ENCODE measurements at regions not wholly inside any gene's neighbourhood (a gene's known extent, or its start where the extent isn't known, plus 50 kb on each side); places are given as distances from the start of the nearest gene placed in this dataset.

- no peak for DNase-seq (ENCODE audit: low spot score)
These were observed 373.8 kb upstream of the PROK2 start for GRCh38 chr3:72158639-72159326.

GRCh38 chr3:72157748-72158638 is 373.0 kb upstream of the PROK2 start:
- no peak for DNase-seq (ENCODE audit: low spot score)

DNA sequence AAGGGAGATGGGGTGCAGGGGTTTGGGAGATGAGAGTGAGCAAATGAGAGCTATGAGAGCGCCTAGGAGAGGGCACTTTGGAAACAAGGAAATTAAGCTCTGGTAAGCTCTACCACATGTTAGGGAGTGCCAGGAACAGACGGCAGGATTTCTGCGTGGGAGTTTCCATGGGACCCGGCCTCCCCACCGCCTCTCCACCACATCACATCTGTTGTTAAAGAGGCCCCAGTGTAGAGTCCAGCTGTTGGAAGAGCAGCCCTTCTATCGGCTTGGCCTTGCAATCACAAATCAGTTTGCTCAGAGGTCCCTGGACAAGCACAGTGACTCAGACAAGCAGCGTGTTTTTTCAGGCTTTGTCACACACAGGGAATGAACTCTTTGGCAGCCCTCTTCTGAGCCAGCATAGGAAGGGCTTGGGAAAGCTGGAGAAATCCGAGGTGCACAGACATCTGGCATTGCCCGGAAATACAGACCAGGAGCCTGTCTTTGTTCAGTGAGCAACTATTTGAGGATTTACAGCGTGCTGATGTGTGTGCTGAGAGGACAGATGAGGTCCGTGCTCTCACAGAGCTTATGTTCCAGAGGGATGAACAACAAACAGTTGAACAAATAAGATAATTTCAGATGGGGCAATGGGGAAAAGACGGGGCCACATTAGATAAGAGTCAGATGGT is 370.6 kb upstream of the PROK2 start:
- peak; percentile 67 for DNase-seq (ENCODE audit: low spot score)

DNA sequence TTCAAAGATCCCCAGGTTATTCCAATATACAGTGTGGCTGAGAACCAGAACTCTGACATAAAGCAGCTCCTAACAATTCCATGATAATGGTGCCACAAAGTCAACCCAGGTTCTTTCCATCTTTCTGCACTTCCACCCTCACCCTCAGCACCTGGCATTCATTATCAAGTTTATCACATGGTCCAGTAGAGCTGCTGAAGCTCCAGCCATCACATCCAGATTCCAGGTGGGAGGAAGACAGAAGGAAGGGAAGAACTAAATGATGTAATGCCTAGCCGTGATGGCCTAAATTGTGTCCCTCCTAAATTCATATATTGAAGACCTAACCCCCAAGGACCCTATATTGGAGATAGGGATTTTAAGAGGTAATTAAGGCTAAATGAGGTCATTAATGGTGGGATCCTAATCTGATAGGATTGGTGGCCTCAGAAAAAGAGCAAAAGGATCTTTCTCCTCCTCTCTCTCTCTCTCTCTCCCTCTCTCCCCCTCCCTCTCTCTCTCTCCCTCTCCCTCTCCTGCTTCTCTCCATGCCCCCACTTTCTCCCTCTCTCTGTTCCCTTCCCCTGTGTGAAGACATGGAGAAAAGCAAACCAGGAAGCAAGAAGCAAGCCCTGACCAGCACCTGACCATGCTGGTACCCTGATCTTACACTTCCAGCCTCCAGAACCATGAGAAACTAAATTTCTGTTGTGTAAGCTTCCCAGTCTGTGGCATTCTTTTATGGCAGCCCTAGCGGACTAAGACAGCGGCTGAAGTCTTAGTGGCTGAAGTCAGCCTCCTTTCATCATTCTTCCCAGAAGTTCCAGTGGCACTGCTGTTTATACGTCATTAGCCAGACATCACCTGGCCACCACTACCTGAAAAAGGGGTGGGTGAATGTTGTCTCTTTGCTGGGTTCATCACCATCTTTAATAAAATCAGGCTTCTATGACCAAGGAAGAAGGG is 369.7 kb upstream of the PROK2 start:
- DNase-seq (ENCODE audit: low spot score), result no peak

DNA sequence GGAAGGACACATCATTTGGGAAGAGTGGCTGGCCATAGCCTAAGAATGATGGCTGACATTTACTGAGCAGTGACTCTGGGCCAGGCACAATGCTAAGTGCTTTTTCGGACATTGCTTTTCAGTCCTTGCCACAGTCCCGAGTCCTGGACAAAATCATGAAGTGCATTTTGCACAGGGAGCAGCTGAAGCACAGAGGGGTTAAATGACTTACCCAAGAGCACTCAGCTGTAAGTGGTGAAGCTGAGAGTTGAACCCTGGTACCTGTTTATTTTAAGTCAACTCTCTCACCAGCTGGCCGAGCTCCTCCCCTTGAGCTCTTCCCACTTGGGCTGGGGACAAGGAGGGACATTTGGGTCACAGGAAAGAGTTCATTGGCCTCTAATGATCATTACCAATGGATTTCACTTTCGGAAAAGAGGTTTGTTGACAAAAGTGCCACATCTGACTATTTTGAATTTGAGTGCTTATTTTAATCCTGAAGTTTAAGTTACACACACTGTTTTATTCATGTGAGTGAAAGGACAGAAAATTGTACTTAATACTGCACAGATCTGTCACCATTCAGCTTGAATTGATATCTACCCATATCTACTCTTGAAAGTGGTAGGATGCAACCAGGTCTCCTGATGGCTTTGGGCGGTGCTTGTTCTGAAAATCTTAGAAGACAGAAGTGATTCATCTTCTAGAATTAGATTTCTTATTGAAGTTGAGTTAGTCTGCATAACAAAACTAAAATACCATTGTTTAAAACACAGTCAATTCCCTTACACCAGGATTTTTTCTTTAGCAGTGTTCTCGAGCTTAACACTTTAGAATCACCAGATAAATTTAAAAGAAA is 368.7 kb upstream of the PROK2 start:
- no peak for DNase-seq (ENCODE audit: low spot score)

GRCh38 chr3:72152551-72153476 is 367.9 kb upstream of the PROK2 start:
- peak; percentile 88 for DNase-seq (ENCODE audit: low spot score)

DNA sequence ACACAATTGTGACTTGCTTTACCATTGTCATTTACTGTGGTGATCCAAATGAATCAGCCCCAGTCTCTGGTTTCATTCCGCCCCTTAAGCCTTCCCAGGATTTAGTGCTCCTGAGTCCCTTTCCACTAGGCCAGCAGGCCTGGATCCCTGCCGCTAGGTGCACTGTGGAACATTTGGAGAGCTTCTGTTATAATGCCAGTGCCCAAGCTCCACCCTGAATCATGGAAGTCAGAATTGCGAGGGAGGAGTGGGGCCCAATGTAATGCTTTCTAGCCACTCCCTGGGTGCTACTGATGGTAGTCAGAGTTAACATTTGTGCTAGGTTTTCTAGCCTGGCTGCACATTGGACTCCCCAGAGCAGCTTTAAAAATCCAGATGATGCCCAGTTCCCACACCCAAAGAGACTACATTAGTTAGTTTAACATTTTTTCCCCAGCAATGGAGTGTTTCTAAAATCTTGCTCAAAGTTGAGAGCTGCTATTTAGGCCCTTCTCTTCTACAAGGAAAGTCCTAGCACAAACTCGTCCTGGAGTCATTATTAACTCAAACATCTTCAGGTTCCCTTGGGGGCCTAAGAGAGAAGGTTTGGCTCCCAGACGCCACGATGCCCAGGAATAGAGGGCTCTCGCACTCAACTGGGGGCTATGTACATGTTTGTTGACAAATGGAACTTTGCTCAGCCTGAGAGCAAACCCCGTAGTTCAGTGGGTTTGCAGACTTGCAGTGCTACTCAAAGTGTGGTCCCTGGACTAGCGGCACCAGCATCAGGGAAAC is 366.7 kb upstream of the PROK2 start:
- DNase-seq (ENCODE audit: low spot score), result no peak

DNA sequence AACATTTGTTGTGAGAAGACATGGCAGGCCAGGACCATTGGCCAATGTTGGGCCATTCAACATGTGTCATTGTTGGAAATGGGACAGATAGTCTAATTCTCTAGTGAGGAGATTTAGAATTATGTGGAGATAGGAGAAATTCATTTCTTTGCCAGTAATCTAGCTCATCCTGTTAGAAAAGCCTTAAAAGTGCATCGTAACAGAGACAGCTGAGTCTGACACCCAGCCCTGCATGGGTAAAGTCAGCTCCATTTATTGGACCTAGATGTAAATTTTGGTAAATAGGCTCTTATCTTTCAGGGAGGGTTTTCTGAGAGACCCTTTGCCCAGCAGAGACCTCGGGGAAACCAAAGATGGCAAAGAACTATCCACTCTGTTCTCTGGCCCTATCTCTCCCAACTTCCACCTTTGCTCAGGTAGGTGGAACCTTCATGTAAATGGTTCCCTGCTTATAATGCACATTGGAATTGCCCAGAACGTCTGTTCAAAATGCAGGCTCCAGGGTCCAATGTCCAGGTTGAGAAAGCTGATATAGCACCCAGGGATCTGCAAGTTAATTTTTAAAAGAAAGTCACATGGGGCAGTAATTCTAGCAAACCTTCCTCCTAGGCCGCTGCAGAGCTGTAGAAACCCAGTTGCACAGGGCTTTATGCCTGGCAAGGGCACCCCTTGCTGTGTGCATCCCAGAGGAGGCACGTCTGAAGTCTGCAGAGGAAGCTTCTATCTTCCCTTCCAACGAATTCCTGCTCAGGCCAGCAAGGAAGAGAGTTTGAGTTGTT is 365.9 kb upstream of the PROK2 start:
- no peak for DNase-seq (ENCODE audit: low spot score)

DNA sequence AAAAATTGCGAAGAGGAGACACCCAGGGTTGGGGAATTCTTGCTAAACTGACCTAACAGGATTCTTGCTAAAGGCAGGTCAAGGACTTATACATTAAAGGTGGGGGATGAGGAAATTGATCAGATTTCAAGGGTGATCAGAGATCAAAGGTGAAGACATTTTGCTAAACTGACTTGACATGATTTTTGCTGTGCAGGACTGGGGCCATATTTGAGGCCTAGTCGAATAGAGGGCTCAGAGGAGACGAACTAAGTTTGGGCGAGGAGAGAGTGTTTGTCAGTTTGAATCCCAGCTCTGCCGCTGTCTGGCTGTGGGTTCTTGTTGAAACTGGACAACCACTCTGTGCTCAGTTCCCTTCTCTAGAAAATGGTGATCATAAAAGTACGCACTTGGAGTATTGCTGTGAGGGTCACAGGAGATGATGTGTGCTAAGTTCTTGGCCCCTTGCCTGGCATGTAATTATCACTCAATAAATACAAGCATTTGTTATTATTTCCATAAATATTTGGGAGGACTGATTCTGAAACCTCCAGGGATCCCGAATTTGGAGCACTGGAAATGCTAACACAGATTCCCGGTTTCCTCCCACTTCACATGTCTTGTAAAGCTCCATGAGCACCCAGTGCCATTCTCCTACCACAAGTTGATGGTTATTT is 364.8 kb upstream of the PROK2 start:
- DNase-seq (ENCODE audit: low spot score), result no peak

GRCh38 chr3:72147600-72147999 is 362.7 kb upstream of the PROK2 start:
- DNase-seq (ENCODE audit: low spot score), result no peak

- no peak for DNase-seq (ENCODE audit: low spot score)
These were observed 360.8 kb upstream of the PROK2 start for GRCh38 chr3:72145506-72146380.

- no peak for DNase-seq (ENCODE audit: low spot score)
These were observed 360.0 kb upstream of the PROK2 start for GRCh38 chr3:72144773-72145505.

DNA sequence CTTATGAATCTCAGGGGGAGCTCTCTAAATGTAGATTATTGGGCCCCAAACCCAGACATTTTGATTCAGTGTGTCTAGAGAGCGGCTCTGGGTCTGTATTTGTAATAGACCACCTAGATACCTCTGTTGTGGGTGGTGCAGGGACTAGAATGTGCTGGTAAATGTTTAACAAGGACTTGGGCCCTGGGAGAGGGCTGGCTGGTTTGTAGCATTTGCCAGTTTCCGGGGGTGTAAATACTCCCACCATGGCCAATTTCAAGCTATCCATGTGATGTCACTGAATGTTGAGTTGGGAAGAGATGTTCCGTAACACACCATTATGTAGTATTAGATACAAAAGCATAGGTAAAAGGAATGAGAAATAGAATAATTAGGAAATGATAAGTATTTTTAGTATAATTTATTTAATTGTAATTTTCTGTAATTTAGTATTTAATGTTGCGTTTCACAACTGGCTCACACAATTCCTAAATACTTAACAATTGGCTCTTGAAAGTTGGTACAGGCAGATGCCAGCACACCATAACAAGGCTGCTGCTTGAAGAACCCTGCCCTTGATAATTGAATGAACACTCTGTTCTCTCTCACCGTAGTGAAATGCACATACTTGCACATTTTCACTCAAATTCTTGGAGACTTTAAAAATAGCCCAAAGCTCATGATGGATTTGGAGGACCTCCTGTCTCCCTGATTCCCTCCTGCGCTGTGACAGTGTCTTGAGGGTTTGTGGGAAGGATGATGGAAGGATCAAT is 359.2 kb upstream of the PROK2 start:
- DNase-seq (ENCODE audit: low spot score), result peak; percentile 72

DNA sequence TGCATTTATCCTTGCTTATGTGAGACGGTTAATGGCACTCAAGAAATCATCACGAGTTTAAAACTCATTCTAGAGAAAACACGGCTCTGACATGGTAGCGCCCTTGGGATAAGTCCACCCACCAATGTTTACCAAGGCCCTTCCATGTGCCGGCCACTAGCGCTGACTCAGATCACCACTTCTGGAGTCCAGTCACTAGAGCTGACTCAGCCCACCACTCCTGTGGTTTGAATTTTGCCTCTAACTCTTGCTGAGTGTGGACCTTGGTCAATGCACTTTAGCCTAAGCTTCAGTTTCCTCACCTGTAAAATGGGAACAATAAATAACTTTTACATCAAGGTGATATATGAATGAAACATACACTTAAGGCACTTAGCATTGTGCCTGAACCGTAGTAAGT is 358.4 kb upstream of the PROK2 start:
- no peak for DNase-seq (ENCODE audit: low spot score)

DNA sequence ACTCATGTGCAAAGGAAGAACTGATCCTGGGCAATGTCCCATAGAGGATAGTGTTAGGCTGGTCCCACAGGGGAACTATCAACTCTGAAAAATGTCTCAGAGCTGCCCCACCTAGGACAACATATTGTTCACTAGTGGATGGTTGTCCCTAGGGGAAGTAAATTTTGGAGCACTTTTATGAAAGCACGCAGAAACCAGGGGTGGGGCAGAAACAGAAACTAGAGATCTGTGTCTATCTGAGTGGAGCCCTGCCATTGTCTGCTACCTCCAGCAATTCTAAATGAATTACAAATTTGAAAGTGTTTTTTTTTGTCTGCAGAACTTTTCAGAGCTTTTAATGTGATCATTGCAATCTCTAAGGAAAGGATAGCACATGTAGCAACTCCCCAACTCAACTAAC is 357.1 kb upstream of the PROK2 start:
- DNase-seq (ENCODE audit: low spot score), result no peak

All from pons (tissue), 1 donor.